HepG2 (cell line): ENCODE measurements at regions not wholly inside any gene's neighbourhood (a gene's known extent, or its start where the extent isn't known, plus 50 kb on each side); places are given as distances from the start of the nearest gene placed in this dataset.
A peak's percentile ranks its signal among the peaks of the same experiment; 100 is the strongest.

ENCODE experiments used
- ASH2L ChIP-seq: fragments of 300-600, 200-600 bp; sonication (generic); IDR thresholded peaks from 2 replicates; pipeline ENCODE4 v1.7.0; 2017; ENCODE audit warnings: low read depth, mild to moderate bottlenecking, moderate library complexity, mixed read lengths, low read length; ENCODE audit not compliant: insufficient read length
- ETV5 ChIP-seq: IDR thresholded peaks from 2 replicates; pipeline ENCODE4 v1.6.1; 2018; ENCODE audit warnings: missing biosample characterization, missing genetic modification reagents, inconsistent platforms, borderline replicate concordance
- HNRNPUL1 ChIP-seq: fragments of 200-400 bp; formaldehyde crosslinking; IDR thresholded peaks from 2 replicates; pipeline ENCODE4 v1.6.1; 2017; ENCODE audit warnings: low read depth, mild to moderate bottlenecking, low read length, moderate library complexity
- HOXA9 ChIP-seq: sonication (generic); formaldehyde crosslinking; IDR thresholded peaks from 2 replicates; pipeline ENCODE4 v1.8.1; 2022; ENCODE audit warnings: missing genetic modification reagents, mild to moderate bottlenecking, moderate library complexity, borderline replicate concordance
- MTA3 ChIP-seq: sonication (generic); formaldehyde crosslinking; IDR thresholded peaks from 2 replicates; pipeline ENCODE4 v1.4.0; 2020; ENCODE audit warnings: missing genetic modification reagents
- NFE2L1 ChIP-seq: sonication (generic); formaldehyde crosslinking; IDR thresholded peaks from 2 replicates; pipeline ENCODE4 v1.4.0; 2020; ENCODE audit warnings: missing genetic modification reagents, mild to moderate bottlenecking, borderline replicate concordance
- NFIB ChIP-seq: sonication (generic); formaldehyde crosslinking; IDR thresholded peaks from 2 replicates; pipeline ENCODE4 v1.9.0; 2021; ENCODE audit warnings: missing genetic modification reagents, mild to moderate bottlenecking, borderline replicate concordance
- PCBP1 ChIP-seq: fragments of 200-400 bp; formaldehyde crosslinking; IDR thresholded peaks from 2 replicates; pipeline ENCODE4 v1.6.1; 2017; ENCODE audit warnings: mild to moderate bottlenecking, low read depth, low read length, borderline replicate concordance
- PHB2 ChIP-seq: fragments of 450-650 bp; IDR thresholded peaks from 2 replicates; pipeline ENCODE4 v1.6.1; 2018; ENCODE audit not compliant: partially characterized antibody
- POLR2A ChIP-seq, 2 experiments: IDR thresholded peaks; 2 replicates each; pipeline ENCODE4 v1.6.1; 2011; ENCODE audit warnings: low read depth in 2 of 2, low read length in 2 of 2, mild to moderate bottlenecking in 1 of 2, moderate library complexity in 1 of 2; ENCODE audit not compliant: insufficient read depth in 1 of 2
- RBM22 ChIP-seq: fragments of 200-400 bp; formaldehyde crosslinking; optimal IDR thresholded peaks from 2 replicates; pipeline ENCODE3; 2017; ENCODE audit warnings: mild to moderate bottlenecking, low read length, moderate library complexity
- SP1 ChIP-seq, 2 experiments: fragments of 450-650 bp in 1 of 2; sonication (generic) in 1 of 2; formaldehyde crosslinking in 1 of 2; IDR thresholded peaks; 2 replicates each; pipeline versions ENCODE4 v1.4.0 to v1.6.1; 2016 to 2020; ENCODE audit warnings: missing genetic modification reagents in 1 of 2
- TOPORS ChIP-seq: sonication (generic); formaldehyde crosslinking; IDR thresholded peaks from 2 replicates; pipeline ENCODE4 v1.8.0; 2023; ENCODE audit warnings: mild to moderate bottlenecking, missing genetic modification reagents
- YEATS4 ChIP-seq: sonication (generic); formaldehyde crosslinking; IDR thresholded peaks from 2 replicates; pipeline ENCODE4 v1.4.0; 2020; ENCODE audit warnings: missing genetic modification reagents, borderline replicate concordance
- ZBTB21 ChIP-seq: sonication (generic); formaldehyde crosslinking; IDR thresholded peaks from 2 replicates; pipeline ENCODE4 v1.4.0; 2020; ENCODE audit warnings: missing genetic modification reagents
- ZFP37 ChIP-seq: sonication (generic); formaldehyde crosslinking; IDR thresholded peaks from 2 replicates; pipeline ENCODE4 v1.4.0; 2020; ENCODE audit warnings: missing genetic modification reagents, borderline replicate concordance
- ZNF264 ChIP-seq: sonication (generic); formaldehyde crosslinking; IDR thresholded peaks from 2 replicates; pipeline ENCODE4 v1.4.0; 2020; ENCODE audit warnings: missing genetic modification reagents
- ZNF451 ChIP-seq: sonication (generic); formaldehyde crosslinking; IDR thresholded peaks from 2 replicates; pipeline ENCODE4 v1.5.0; 2020; ENCODE audit warnings: mild to moderate bottlenecking, missing genetic modification reagents
- ZNF768 ChIP-seq: sonication (generic); formaldehyde crosslinking; IDR thresholded peaks from 2 replicates; pipeline ENCODE4 v1.4.0; 2020; ENCODE audit warnings: missing genetic modification reagents
- TF ChIP-seq, protein P1 (sequence below): sonication (generic); formaldehyde crosslinking; IDR thresholded peaks from 2 replicates; pipeline ENCODE4 v1.5.1; 2020; ENCODE audit warnings: mild to moderate bottlenecking, missing genetic modification reagents, borderline replicate concordance
- TF ChIP-seq, protein P2 (sequence below): sonication (generic); formaldehyde crosslinking; IDR thresholded peaks from 2 replicates; pipeline ENCODE4 v1.9.0; 2021; ENCODE audit warnings: missing genetic modification reagents, borderline replicate concordance
- TF ChIP-seq, protein P3 (sequence below): sonication (generic); formaldehyde crosslinking; IDR thresholded peaks from 2 replicates; pipeline ENCODE4 v1.4.0; 2020; ENCODE audit warnings: mild to moderate bottlenecking, missing genetic modification reagents

DNA sequence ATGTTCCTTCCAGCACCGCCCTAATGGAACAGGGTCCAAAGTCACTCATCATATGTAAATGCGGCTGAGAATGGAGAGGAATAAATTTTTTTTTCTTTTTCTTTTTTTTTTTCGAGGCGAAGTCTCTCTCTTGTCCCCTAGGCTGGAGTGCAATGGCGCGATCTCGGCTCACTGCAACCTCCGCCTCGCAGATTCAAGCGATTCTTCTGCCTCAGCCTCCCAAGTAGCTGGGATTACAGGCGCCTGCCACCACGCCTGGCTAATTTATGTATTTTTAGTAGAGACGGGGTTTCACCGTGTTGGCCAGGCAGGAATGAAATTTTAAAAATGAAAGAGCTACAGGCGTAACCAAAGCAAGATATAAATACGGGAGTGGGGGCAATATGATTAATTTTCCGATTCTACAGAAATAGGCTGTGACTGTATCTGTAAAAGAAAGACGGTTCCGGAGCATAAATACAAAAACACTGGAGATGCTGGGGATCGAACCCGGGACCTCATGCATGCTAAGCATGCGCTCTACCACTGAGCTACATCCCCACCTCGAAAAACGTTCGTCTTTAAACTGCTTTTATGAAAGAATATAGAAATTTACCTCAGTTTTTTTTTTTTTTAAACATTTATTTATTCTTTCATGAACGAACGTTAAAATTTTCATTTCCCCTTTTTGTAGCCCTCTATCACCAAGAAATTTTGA is 132.2 kb downstream of the GPX5 start (continued):
- TF ChIP-seq, protein P1, sequence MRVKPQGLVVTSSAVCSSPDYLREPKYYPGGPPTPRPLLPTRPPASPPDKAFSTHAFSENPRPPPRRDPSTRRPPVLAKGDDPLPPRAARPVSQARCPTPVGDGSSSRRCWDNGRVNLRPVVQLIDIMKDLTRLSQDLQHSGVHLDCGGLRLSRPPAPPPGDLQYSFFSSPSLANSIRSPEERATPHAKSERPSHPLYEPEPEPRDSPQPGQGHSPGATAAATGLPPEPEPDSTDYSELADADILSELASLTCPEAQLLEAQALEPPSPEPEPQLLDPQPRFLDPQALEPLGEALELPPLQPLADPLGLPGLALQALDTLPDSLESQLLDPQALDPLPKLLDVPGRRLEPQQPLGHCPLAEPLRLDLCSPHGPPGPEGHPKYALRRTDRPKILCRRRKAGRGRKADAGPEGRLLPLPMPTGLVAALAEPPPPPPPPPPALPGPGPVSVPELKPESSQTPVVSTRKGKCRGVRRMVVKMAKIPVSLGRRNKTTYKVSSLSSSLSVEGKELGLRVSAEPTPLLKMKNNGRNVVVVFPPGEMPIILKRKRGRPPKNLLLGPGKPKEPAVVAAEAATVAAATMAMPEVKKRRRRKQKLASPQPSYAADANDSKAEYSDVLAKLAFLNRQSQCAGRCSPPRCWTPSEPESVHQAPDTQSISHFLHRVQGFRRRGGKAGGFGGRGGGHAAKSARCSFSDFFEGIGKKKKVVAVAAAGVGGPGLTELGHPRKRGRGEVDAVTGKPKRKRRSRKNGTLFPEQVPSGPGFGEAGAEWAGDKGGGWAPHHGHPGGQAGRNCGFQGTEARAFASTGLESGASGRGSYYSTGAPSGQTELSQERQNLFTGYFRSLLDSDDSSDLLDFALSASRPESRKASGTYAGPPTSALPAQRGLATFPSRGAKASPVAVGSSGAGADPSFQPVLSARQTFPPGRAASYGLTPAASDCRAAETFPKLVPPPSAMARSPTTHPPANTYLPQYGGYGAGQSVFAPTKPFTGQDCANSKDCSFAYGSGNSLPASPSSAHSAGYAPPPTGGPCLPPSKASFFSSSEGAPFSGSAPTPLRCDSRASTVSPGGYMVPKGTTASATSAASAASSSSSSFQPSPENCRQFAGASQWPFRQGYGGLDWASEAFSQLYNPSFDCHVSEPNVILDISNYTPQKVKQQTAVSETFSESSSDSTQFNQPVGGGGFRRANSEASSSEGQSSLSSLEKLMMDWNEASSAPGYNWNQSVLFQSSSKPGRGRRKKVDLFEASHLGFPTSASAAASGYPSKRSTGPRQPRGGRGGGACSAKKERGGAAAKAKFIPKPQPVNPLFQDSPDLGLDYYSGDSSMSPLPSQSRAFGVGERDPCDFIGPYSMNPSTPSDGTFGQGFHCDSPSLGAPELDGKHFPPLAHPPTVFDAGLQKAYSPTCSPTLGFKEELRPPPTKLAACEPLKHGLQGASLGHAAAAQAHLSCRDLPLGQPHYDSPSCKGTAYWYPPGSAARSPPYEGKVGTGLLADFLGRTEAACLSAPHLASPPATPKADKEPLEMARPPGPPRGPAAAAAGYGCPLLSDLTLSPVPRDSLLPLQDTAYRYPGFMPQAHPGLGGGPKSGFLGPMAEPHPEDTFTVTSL (CRISPR knock-in tag) = 0 out of 2 replicates have a peak, but pooled peaks have one; percentile 22
- TF ChIP-seq PCBP1 = no peak
- TF ChIP-seq, protein P2, sequence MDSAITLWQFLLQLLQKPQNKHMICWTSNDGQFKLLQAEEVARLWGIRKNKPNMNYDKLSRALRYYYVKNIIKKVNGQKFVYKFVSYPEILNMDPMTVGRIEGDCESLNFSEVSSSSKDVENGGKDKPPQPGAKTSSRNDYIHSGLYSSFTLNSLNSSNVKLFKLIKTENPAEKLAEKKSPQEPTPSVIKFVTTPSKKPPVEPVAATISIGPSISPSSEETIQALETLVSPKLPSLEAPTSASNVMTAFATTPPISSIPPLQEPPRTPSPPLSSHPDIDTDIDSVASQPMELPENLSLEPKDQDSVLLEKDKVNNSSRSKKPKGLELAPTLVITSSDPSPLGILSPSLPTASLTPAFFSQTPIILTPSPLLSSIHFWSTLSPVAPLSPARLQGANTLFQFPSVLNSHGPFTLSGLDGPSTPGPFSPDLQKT (CRISPR knock-in tag) = no peak
- TF ChIP-seq YEATS4 (CRISPR knock-in tag) = 0 out of 2 replicates have a peak, but pooled peaks have one; percentile 24
- no peak for TF ChIP-seq HOXA9 (CRISPR knock-in tag)
- no peak; the same call in 1 of the 2 replicates for TF ChIP-seq ETV5 (CRISPR knock-in tag)
- TF ChIP-seq ZNF451 (CRISPR knock-in tag) = no peak
- TF ChIP-seq NFIB = no peak
- peak; percentile 97 for TF ChIP-seq RBM22
- TF ChIP-seq POLR2A (IDR thresholded peaks at IDR 0.05; ENCODE audit: insufficient read depth in 1 of 2, low read depth in 2 of 2, low read length in 2 of 2) = no peak
- TF ChIP-seq ASH2L = no peak
- 0 out of 2 replicates have a peak, but pooled peaks have one; percentile 22 for TF ChIP-seq HNRNPUL1
- TF ChIP-seq ZNF768 (CRISPR knock-in tag) = no peak
- TF ChIP-seq TOPORS = 0 out of 2 replicates have a peak, but pooled peaks have one; percentile 33
- TF ChIP-seq ZNF264 (CRISPR knock-in tag) = no peak
- TF ChIP-seq ZFP37 (CRISPR knock-in tag) = no peak
- TF ChIP-seq ZBTB21 = no peak
- TF ChIP-seq MTA3 = no peak
- TF ChIP-seq, protein P3, sequence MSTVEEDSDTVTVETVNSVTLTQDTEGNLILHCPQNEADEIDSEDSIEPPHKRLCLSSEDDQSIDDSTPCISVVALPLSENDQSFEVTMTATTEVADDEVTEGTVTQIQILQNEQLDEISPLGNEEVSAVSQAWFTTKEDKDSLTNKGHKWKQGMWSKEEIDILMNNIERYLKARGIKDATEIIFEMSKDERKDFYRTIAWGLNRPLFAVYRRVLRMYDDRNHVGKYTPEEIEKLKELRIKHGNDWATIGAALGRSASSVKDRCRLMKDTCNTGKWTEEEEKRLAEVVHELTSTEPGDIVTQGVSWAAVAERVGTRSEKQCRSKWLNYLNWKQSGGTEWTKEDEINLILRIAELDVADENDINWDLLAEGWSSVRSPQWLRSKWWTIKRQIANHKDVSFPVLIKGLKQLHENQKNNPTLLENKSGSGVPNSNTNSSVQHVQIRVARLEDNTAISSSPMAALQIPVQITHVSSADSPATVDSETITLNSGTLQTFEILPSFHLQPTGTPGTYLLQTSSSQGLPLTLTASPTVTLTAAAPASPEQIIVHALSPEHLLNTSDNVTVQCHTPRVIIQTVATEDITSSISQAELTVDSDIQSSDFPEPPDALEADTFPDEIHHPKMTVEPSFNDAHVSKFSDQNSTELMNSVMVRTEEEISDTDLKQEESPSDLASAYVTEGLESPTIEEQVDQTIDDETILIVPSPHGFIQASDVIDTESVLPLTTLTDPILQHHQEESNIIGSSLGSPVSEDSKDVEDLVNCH (CRISPR knock-in tag) = no peak
- TF ChIP-seq SP1 (IDR thresholded peaks at IDR 0.05) = no peak
- 0 out of 2 replicates have a peak, but pooled peaks have one; percentile 21 for TF ChIP-seq SP1 (CRISPR knock-in tag; IDR thresholded peaks at IDR 0.05)
- TF ChIP-seq NFE2L1 (CRISPR knock-in tag) = no peak
- no peak for TF ChIP-seq PHB2
